Osteoblast (primary cell): ENCODE measurements at regions not wholly inside any gene's neighbourhood (a gene's known extent, or its start where the extent isn't known, plus 50 kb on each side); places are given as distances from the start of the nearest gene placed in this dataset.

Experiments used
- DNase-seq: peaks from one replicate; pipeline ENCODE4 v3.0.0; 2011; ENCODE audit warnings: low spot score, mixed read lengths; ENCODE audit not compliant: insufficient read length; ENCODE audit errors: missing footprints
- H2AFZ ChIP-seq: 2 replicates; pipeline ENCODE4 v1.6.0; 2011; ENCODE audit warnings: mild to moderate bottlenecking, low read length
- H3K27ac ChIP-seq: 2 replicates; pipeline ENCODE4 v1.5.1; 2011; ENCODE audit warnings: mild to moderate bottlenecking, low read depth, low read length, moderate library complexity
- H3K27me3 ChIP-seq: 2 replicates; pipeline ENCODE4 v1.6.0; 2012; ENCODE audit warnings: mild to moderate bottlenecking, control low read depth, inconsistent platforms, low read length, moderate library complexity; ENCODE audit not compliant: insufficient read depth
- H3K36me3 ChIP-seq: 2 replicates; pipeline ENCODE4 v1.5.1; 2011; ENCODE audit warnings: mild to moderate bottlenecking, low read length, control low read depth, moderate library complexity; ENCODE audit not compliant: insufficient read depth
- H3K4me1 ChIP-seq: 2 replicates; pipeline ENCODE4 v1.5.1; 2011; ENCODE audit warnings: mild to moderate bottlenecking, low read length, control low read depth, moderate library complexity; ENCODE audit not compliant: insufficient read depth
- H3K4me2 ChIP-seq: 2 replicates; pipeline ENCODE4 v1.6.0; 2011; ENCODE audit warnings: mild to moderate bottlenecking, low read length; ENCODE audit not compliant: insufficient read depth
- H3K4me3 ChIP-seq: fragments of 200-600 bp; sonication (generic); 3 replicates; pipeline ENCODE4 v1.5.1; 2012; ENCODE audit warnings: mild to moderate bottlenecking, low read length, inconsistent platforms; ENCODE audit not compliant: insufficient read depth
- H3K79me2 ChIP-seq: 2 replicates; pipeline ENCODE4 v1.6.0; 2012; ENCODE audit warnings: mild to moderate bottlenecking, low read length, control low read depth, inconsistent platforms; ENCODE audit not compliant: insufficient read depth
- H3K9me3 ChIP-seq: 2 replicates; pipeline ENCODE4 v1.5.1; 2011; ENCODE audit warnings: low read depth, low read length, control low read depth
- H4K20me1 ChIP-seq: 2 replicates; pipeline ENCODE4 v1.6.0; 2012; ENCODE audit warnings: mild to moderate bottlenecking, low read length, control low read depth; ENCODE audit not compliant: insufficient read depth
- TF ChIP-seq, protein P1 (sequence below): IDR thresholded peaks from 2 replicates; pipeline ENCODE4 v1.5.1; 2011; ENCODE audit warnings: mild to moderate bottlenecking, low read depth, low read length, moderate library complexity; ENCODE audit errors: extremely low read depth

- no peak overlapping the region for H3K4me3 ChIP-seq
- no peak overlapping the region for H2AFZ ChIP-seq
- no peaks in the 10 kb centered on the region for H3K9me3 ChIP-seq
- H3K27ac ChIP-seq, result no peak overlapping the region
- no peaks in the 10 kb centered on the region for H3K79me2 ChIP-seq
- no peaks in the 10 kb centered on the region for H3K27me3 ChIP-seq
- H3K4me2 ChIP-seq, result no peak overlapping the region
- H3K36me3 ChIP-seq, result no peaks in the 10 kb centered on the region
- no peaks in the 10 kb centered on the region for H4K20me1 ChIP-seq
- DNase-seq, result no peak
- H3K4me1 ChIP-seq, result peaks cover 23% of the 10 kb centered on the region
- TF ChIP-seq, protein P1, sequence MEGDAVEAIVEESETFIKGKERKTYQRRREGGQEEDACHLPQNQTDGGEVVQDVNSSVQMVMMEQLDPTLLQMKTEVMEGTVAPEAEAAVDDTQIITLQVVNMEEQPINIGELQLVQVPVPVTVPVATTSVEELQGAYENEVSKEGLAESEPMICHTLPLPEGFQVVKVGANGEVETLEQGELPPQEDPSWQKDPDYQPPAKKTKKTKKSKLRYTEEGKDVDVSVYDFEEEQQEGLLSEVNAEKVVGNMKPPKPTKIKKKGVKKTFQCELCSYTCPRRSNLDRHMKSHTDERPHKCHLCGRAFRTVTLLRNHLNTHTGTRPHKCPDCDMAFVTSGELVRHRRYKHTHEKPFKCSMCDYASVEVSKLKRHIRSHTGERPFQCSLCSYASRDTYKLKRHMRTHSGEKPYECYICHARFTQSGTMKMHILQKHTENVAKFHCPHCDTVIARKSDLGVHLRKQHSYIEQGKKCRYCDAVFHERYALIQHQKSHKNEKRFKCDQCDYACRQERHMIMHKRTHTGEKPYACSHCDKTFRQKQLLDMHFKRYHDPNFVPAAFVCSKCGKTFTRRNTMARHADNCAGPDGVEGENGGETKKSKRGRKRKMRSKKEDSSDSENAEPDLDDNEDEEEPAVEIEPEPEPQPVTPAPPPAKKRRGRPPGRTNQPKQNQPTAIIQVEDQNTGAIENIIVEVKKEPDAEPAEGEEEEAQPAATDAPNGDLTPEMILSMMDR, result no peak
Measured at GRCh38 chr15:29890336-29891095, 68.2 kb upstream of the TJP1 start.

DNA sequence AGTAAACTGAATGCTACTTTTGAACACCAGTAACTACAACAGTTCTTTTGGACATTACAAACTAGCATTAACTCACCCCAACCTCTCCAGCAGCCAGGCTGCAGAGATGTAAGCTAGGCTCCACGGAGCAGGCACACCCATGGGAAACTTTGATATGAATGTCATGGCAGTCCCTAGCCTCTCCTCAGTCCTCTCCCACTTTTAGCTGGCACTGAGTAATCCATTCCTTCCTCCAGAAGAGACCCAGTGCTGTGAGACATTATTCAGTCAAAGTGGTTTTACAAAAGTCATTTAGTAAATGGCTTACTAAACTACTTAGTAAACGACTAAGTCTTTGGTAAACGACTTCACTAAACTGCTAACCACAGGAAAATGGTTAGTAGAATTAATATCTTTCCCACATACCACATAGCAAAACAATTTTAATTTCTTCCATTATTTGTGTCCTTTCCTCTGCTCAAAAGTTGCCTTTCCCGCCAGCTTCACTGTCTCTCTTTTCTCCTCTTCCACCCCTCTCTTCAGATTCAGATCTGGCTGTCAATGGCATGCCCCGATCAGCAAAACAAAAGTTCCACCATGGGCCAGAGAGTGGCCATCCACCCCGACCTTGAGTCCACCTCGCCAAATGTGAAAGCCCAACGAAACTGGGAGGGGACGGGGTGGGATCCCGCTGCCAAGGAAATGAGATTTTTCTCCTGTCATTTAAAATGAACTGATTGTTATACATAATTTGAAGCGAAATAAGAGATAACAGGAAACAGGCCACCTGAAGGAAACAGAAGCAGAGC, 67.5 kb upstream of the TJP1 start:
- no peaks in the 10 kb centered on the region for H3K9me3 ChIP-seq
- H3K36me3 ChIP-seq, result no peaks in the 10 kb centered on the region
- H4K20me1 ChIP-seq, result no peaks in the 10 kb centered on the region
- H3K79me2 ChIP-seq, result no peaks in the 10 kb centered on the region
- no peak overlapping the region for H3K27ac ChIP-seq
- no peak overlapping the region for H3K4me3 ChIP-seq
- H2AFZ ChIP-seq, result peak overlapping the region; percentile 67
- H3K4me1 ChIP-seq, result peaks cover 23% of the 10 kb centered on the region
- H3K4me2 ChIP-seq, result peak overlapping the region; percentile 32
- DNase-seq, result peak; percentile 58
- H3K27me3 ChIP-seq, result no peaks in the 10 kb centered on the region
- TF ChIP-seq, protein P1, result no peak

DNA sequence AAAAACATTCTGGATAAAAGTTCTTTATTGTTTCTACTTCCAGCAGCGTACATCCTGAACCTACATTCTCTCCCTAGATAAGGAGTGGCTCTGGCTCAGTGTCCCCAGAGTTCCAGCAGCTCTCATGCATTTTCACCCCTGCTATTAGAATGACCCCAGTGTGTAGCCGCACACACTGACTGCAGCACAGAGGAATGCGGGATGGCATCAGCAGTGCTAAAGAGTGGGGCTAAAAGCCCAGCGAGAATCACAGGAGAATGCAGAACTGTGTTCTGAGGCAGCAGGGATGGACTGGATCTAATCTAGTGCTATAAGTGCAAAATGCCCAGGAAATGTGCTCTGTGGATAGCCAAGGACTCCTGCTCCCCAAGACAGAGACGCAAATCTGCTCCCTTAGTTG, 66.4 kb upstream of the TJP1 start:
- peak overlapping the region; percentile 43 for H2AFZ ChIP-seq
- peak overlapping the region; percentile 32 for H3K4me2 ChIP-seq
- H4K20me1 ChIP-seq, result no peaks in the 10 kb centered on the region
- no peaks in the 10 kb centered on the region for H3K27me3 ChIP-seq
- no peaks in the 10 kb centered on the region for H3K9me3 ChIP-seq
- no peaks in the 10 kb centered on the region for H3K36me3 ChIP-seq
- peaks cover 23% of the 10 kb centered on the region for H3K4me1 ChIP-seq
- no peaks in the 10 kb centered on the region for H3K79me2 ChIP-seq
- TF ChIP-seq, protein P1, result no peak
- DNase-seq, result peak; percentile 74
- H3K27ac ChIP-seq, result peak overlapping the region; percentile 57
- H3K4me3 ChIP-seq, result no peak overlapping the region

DNA sequence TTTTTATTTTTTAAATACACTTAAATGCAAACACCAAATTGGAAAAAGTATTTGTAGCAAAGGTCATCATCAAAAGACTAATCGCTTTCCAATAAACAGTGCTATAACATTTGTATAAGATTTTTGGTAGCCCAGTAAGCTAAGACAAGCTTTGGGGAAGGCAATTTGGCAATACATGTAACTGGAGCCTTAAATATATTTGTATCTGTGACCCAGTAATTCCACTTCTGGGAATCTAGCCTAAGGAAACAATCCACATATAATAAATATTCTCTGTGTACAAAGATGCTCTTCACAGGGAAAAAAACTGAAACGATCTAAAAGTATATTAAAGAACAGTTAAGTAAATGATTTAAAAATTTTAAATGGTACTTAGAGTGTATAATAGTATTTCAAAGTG, 65.5 kb upstream of the TJP1 start:
- no peak overlapping the region for H3K4me2 ChIP-seq
- no peak overlapping the region for H3K27ac ChIP-seq
- H4K20me1 ChIP-seq, result no peaks in the 10 kb centered on the region
- H2AFZ ChIP-seq, result no peak overlapping the region
- H3K4me1 ChIP-seq, result peaks cover 23% of the 10 kb centered on the region
- no peaks in the 10 kb centered on the region for H3K36me3 ChIP-seq
- H3K79me2 ChIP-seq, result no peaks in the 10 kb centered on the region
- no peaks in the 10 kb centered on the region for H3K9me3 ChIP-seq
- DNase-seq, result no peak
- TF ChIP-seq, protein P1, result no peak
- H3K4me3 ChIP-seq, result no peak overlapping the region
- no peaks in the 10 kb centered on the region for H3K27me3 ChIP-seq
